Activated CD8-positive, alpha-beta memory T cell treated with anti-CD3 and anti-CD28 coated beads, Interleukin-2, amount 50 U/mL, for 24 hours (primary cell): ENCODE measurements at regions not wholly inside any gene's neighbourhood (a gene's known extent, or its start where the extent isn't known, plus 50 kb on each side); places are given as distances from the start of the nearest gene placed in this dataset.
A peak's percentile ranks its signal among the peaks of the same experiment; 100 is the strongest.
"Not testable (repeated sequence)": the region's sequence is repeated elsewhere in the genome, so short reads cannot be mapped to it uniquely, and the experiment has no call there.

Experiments used
- DNase-seq: peaks from one replicate; pipeline ENCODE4 v3.0.0-alpha.2; 2020; ENCODE audit errors: extremely low read depth

DNA sequence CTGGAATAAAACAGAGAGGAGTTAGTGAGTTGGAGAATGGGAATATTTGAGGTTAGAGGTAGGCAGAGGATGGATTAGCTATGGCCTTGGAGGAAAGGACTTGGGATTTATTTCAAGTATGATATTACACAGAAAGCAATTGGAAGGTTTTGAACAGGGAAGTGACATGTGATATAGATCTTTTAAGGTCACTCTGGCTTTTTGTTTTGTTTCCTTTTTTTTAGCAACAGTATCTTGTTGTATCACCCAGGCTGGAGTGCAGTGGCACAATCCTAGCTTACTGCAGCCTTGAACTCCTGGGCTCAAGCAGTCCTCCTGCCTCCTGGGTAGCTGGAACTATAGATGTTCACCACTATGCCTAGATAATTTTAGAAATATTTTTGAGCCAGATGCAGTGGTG is 190.3 kb downstream of the UTRN start:
- DNase-seq: no peak

DNA sequence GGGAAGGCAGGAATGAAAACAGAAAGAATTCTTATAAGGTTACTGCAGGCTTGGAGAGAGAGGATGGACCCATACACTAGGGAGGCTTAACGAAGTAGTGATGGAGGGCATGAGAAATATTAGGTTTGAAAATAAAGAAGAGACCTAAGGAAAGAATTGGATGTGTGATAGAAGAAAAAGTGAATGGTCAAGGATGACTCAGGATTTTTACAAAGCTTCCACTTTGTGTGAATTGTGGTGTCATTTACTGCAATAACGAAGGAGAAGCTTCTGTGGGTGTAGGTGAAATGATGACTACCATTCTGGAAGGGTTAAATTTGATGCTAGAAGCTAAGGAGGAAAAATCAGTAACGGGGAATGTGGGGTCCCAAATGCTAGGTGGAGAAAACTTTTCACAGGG is 191.2 kb downstream of the UTRN start:
- no peak for DNase-seq

DNA sequence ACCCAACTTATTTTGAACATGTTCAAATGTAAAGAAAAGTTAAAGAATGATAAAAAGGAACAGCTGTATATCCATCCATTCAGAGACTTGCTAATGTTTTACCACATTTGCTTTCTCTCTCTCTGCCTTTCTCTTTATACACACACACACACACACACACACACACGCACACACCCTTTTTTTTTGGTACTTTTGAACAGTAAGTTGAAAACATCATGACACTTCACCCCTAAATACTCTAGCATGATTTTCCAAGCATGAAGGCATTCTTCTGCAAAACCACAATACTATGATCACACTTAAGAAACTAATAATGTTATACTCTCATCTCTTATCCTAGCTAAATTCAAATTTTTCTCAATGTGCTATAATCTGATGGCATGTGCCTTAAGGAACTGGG is 192.3 kb downstream of the UTRN start:
- no peak for DNase-seq

DNA sequence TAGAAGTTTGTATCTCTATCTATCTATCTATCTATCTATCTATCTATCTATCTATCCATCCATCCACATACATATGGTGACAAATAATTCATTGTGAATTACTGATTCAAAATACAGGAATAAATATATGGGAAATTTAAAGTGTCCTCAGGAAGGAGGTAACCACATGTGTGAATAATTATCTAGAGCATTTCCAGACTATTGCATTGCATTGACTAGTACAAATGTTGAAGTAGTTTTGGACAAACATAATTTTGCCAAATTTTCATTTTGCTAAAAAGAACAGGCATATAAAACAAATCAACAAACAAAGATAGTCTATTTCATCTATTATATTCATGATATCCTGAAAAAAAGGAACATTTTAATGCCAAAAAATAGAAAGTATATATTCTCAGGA is 192.7 kb downstream of the UTRN start:
- DNase-seq: no peak

DNA sequence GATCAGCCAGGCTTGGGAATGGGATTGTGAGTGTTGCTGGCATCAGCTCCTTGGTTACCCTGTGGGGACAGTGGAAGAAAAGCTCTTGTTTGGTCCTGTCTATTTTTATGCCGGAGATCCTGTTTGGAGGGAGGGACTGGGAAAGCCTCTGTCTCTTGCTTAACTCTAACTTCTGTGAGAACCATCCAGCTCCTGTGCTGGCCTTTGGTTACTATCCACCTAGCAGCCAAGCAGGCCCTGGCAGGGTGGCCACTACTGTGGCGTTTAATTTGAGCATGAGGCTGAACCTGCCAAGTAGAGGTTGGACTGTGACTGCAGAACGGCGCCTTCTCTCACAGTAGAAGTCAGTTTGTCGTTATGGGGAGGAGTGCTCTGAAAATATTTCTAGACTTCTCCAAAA is 193.3 kb downstream of the UTRN start:
- DNase-seq: no peak

DNA sequence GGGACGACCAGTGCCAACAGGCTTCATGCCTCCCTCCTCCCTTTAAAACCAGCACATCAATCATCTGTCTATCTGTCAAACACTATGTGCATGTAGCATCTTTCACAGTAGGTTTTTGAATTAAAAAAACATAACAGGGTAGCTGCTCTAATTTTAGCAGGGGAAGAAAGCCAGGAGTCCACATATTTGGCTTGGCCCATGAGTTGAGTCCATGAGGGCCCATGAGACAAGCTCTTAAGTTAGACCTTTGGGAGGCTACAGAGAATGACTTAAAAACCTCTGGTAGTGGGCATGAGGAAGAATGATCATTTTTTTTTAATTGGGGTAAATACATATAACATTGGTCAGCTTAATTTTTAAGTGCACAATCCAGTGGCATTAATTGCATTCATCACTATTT is 194.9 kb downstream of the UTRN start:
- DNase-seq: no peak

DNA sequence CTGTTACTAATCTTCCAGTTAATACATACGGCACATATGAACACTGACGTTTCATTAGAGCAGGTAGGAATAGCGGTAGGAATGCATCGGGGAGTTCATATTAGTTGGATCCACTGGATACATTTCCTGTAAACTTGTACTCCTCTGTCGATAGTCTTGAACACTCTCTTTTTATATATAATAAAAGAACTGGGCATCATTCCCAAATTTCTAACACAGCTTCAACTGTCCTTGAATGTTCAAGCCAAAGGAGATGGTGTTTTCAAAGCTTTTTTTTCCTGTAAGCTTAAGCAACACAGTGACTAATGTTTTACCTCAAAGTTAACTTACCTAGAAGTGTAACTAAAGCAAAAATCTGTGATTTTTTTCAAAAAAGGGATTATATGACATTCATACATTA is 195.3 kb downstream of the UTRN start:
- DNase-seq: no peak

DNA sequence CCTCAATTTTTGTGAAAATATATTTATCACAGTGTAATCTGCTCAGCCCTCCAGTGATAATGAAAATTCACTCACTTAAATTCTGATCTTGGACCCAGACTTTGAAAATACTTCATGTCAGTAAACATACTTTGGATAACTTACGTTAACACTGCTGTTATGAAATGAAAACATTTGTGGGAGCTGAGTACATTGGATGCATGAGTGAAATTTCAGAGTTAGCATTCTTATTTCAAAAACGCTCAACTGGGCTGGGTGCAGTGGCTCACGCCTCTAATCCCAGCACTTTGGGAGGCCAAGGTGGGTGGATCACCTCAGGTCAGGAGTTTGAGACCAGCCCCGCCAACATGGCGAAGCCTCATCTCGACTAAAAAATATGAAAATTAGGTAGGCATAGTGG is 196.4 kb downstream of the UTRN start:
- DNase-seq: no peak

DNA sequence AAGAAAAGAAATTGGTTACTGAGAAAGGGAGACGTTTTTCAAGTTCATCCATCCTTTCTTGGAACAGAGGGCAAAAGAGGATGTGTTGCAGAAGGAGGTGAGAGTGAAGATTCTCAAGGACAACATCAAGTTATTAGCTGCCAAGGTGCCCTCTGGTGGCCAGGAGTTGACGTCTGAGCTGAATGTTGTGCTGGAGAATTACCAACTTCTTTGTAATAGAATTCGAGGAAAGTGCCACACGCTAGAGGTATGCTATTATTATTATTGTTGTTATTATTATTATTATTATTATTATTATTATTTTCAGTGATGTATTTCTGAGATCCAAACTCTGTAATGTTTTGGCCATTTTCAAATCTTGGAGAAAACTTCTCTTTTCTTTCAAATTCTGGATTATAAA is 197.0 kb downstream of the UTRN start:
- peak; percentile 50 for DNase-seq

DNA sequence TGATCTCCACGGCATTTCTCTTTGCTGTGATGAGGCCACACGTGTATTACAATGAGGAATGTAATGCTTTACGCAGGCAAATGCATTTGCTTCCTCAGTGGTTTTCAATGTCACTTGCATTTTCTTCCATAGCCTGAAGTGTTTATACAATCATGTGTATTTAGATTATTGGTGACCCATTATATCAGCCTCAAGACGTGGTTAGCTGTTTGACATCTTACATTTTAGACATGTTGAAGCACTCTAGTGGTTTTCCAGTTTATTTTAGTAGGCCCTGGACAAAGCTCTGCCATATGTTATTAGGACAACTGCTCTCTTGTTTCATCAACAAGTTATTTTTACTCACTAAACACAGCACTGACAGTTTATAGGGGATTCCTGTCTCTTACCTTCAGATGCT is 200.4 kb downstream of the UTRN start:
- no peak for DNase-seq

DNA sequence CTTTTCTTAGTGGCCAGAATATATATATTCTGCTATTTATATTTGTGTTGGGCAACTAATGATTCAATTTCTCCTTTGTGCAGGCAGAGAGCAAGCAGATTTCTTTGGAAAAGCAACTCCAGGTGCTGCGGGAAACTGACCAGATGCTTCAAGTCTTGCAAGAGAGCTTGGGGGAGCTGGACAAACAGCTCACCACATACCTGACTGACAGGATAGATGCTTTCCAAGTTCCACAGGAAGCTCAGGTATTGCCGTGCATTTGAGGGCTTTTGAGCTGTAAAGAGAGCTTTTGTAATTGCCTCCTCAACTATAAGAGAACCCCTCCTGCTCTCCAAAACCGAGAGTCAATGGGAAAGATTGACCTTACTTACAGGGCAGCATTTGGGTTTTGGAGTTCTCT is 203.5 kb downstream of the UTRN start:
- no peak for DNase-seq

DNA sequence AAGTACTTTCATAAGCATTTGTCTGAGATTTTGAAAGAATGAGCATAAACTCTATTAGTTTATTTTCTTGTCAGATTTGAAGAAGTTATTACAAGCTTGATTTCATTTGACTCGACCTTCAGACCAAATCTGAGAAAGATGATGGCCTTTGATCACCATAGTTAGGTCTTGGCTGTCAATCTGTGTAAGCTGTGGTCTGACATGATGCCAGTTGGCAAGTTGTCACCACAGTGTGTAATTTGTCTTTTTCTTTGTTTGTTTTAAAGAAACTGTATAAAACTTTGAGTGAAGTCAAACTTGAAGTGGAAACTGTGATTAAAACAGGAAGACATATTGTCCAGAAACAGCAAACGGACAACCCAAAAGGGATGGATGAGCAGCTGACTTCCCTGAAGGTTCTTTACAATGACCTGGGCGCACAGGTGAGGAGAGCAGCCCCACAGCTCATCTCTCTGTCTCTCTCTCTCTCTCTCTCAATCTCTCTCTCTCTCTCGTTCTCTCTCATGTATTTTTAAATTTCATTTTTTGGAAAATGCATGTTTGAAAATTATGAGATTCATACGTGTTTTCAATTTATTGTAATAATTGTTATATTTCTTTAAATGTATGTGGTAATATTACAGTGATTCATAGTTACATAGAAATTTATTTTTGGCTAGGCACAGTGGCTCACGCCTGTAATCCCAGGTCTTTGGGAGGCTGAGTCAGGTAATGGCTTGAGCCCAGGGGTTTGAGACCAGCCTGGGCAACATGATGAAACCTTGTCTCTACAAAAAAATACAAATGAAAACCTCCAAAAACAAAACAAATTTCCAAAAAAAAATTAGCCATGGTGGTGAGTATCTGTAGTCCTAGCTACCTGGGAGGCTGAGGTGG is 208.1 kb downstream of the UTRN start:
- DNase-seq: no peak

DNA sequence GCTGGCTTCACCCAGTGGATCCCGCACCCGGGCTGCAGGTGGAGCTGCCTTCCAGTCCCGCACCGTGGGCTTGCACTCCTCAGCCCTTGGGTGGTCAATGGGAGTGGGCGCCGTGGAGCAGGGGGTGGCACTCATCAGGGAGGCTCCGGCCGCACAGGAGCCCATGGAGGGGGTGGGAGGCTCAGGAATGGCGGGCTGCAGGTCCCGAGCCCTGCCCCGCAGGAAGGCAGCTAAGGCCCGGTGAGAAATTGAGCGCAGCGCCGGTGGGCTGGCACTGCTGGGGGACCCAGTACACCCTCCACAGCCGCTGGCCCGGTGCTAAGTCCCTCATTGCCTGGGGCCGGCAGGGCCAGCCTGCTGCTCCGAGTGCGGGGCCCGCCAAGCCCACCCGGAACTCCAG is 209.9 kb downstream of the UTRN start:
- not testable (repeated sequence) for DNase-seq

DNA sequence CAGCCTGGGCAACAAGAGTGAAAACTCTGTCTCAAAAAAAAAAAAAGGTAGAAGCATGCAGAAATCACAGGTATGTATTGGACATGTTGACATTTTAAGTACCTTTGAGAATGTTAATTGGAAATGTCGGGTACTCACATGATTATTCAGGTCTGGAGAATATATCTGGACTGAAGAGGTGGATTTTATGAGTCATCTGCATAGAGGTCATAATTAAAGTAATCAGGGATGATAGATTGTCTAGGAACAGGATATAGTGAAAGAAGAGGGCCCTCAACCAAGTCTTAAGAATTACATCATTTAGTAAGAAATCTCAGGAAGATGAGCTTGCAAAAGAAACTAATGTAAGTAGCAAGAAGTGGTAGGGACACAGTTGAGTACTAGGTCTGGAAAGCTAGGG is 212.5 kb downstream of the UTRN start:
- no peak for DNase-seq

DNA sequence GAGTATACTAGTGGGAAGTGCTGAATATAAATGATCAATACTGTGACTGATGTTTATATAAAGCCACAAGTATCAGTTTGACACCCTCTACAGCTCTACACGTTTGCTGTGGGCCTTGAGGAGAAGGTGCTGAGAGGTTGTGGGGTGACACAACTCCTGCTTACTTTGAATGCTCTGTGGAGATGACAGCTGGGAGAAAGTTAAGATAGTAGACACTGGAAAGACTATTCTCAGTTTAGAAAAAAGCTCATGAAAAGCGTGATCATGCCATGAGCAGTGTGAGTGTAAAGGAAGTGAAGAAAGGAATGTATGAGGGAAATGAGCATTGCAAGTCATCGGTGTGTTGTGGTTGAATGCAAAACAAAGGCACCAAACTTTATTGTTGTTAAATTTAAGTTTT is 215.8 kb downstream of the UTRN start:
- no peak for DNase-seq

DNA sequence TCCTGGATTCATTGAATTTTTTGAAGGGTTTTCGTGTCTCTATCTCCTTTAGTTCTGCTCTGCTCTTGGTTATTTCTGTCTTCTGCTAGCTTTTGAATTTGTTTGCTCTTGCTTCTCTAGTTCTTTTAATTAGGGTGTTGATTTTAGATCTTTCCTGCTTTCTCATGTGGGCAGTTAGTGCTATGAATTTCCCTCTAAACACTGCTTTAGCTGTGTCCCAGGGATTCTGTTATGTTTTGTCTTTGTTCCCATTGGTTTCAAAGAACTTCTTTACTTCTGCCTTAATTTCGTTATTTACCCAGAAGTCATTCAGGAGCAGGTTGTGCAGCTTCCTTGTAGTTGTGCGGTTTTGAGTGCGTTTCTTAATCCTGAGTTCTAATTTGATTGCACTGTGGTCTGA is 220.1 kb downstream of the UTRN start:
- not testable (repeated sequence) for DNase-seq

DNA sequence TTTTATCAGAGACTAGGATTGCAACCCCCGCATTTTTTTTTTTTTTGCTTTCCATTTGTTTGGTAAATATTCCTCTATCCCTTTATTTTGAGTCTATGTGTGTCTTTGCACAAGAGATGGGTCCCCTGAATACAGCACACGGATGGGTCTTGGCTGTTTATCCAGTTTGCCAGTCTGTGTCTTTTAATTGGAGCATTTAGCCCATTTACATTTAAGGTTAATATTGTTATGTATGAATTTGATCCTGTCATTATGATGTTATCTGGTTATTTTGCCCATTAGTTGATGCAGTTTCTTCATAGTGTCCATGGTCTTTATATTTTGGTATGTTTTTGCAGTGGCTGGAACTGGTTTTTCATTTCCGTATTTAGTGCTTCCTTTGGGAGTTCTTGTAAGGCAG is 220.9 kb downstream of the UTRN start:
- not testable (repeated sequence) for DNase-seq

DNA sequence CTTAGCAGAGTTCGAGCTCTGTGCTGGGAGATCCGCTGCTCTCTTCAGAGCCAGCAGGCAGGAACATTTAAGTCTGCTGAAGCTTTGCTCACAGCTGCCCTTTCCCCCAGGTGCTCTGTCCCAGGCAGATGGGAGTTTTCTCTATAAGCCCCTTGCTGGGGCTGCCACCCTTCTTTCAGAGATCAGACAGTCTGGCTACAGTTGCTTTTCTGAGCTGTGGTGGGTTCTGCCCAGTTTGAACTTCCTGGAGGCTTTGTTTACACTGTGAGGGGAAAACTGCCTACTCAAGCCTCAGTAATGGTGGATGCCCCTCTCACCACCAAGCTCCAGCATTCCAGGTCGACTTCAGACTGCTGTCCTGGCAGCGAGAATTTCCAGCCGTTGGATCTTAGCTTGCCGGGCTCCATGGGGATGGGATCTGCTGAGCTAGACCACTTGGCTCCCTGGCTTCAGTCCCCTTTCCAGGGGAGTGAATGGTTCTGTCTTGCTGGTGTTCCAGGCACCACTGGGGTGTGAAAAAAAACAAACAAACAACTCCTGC is 222.7 kb downstream of the UTRN start:
- not testable (repeated sequence) for DNase-seq

DNA sequence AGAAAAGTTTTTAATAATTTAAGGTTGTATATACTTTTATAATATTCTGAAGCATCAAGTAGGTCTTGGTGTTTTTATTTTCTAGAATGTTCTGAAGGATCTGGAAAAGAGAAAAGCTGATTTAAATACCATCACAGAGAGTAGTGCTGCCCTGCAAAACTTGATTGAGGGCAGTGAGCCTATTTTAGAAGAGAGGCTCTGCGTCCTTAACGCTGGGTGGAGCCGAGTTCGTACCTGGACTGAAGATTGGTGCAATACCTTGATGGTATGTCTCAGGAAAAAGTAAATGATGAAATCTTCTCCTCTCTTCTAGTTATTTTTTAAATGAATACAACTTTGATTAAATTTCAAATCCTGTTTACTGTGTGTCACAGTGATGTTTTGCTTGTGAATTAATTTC is 225.7 kb downstream of the UTRN start:
- DNase-seq: no peak

DNA sequence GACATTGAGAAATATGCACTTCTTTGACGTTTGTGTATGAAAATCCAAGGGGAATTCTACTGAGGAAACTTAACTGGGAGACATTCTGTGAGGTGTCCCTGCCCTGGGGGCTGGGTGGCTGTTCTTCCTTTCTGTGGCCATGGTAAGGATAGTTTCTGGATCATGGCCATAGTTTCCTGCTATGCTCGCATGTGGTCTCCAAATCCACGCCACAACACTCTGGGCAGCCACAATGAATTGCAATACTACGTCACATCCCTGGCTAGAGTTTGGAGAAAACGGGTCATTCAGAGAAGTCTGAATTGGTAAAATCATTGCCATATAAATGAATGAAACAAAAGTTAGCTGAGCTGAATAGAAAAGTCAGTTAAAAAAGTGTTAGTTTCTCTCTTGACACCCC is 230.6 kb downstream of the UTRN start:
- no peak for DNase-seq

DNA sequence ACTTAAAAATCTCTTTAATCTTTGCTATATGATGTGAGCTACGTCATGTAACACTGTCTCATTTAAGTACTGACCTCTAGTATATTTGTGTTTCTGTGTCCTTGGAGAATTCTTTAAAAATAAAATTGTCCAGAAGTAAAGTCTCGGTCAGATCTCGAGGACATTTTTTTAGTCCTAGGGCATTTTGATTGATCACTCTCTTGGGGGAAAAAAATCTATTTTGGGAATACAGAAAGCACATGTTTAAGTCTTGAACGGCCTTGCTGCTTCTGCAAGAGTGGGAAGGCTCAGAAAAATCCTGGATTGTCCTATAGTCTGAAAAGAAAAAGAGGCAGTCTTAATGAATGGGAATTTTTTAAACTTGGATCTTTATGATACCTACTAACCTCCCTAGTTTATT is 234.3 kb downstream of the UTRN start:
- no peak for DNase-seq

DNA sequence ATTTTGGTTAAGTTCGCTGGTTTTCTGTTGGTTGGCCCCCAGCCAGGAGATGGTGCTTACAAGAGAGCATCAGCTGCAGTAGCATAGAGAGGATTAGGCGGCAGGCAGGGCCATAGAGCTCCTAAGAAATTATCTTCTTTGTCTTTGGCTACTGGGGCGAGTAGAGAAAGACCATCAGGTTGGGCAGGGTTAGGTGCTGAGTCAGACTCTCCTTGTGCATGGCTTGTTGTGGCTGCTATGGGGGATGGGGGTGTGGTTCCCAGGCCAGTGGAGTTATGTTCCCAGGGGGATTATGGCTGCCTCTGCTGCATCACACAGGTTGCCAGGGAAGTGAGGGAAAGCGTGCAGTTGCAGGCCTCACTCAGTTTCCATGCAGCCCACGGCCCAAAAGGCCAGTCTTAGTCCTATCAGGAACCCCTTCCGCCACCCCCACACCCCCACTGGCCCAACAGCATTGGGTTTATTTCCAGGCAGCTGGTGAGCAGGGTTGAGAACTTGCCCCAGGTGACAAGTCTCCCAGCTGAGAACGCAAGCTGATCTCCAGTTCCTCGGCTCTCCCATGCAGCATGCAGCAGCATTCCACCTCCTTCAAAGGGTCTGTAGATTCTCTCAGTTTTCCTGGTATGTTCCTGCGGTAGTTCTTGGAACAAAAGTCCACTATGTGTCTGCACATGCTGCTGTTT is 243.7 kb downstream of the UTRN start:
- no peak for DNase-seq

DNA sequence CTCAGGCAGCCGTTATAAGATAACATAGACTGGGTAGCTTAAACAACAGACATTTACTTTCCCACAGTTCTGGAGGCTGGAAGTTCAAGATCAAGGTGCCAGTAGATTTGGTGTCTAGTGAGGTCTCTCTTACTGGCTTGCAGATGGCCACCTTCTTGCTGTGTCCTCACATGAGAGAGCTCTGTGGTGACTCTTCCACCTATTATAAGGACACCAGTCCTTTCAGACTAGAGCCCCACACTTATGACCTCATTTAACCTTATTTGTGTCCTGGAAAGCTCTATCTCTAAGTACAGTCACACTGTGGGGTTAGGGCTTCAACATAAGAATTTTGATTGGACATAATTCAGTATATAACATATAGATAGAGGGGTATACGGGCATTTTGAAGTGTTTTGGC is 245.0 kb downstream of the UTRN start:
- DNase-seq: no peak
